Ramos (cell line): ENCODE measurements at regions not wholly inside any gene's neighbourhood (a gene's known extent, or its start where the extent isn't known, plus 50 kb on each side); places are given as distances from the start of the nearest gene placed in this dataset.

Experiments
- in situ Hi-C: fragments of 300-500 bp; cut with MboI; formaldehyde crosslinking; loops from one replicate; pipeline ENCODE4 v1.14.3; 2022; ENCODE audit warnings: low sequenced_read_pairs; ENCODE audit not compliant: unreplicated experiment

DNA sequence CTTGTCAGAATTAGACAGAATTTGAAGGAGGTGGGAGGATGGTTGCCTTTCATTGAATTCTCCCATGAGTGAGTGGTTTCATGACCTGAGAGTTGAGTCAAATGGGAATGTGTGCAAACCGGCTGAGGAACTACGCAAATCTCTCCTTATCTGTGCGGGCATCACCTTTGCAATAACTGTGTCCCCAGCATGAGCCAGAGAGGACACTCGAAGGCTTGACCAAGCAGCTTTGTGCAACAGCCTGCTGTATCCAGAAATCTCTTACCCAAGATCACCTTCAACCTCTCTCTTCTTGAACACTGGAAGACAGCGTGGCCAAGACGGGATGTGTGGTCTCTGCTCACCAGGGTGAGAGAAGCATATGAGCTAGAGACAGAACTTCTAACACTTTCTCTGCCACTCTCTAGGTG is 93.8 kb upstream of the IKZF1 start:
- in situ Hi-C loops = no loop called here

DNA sequence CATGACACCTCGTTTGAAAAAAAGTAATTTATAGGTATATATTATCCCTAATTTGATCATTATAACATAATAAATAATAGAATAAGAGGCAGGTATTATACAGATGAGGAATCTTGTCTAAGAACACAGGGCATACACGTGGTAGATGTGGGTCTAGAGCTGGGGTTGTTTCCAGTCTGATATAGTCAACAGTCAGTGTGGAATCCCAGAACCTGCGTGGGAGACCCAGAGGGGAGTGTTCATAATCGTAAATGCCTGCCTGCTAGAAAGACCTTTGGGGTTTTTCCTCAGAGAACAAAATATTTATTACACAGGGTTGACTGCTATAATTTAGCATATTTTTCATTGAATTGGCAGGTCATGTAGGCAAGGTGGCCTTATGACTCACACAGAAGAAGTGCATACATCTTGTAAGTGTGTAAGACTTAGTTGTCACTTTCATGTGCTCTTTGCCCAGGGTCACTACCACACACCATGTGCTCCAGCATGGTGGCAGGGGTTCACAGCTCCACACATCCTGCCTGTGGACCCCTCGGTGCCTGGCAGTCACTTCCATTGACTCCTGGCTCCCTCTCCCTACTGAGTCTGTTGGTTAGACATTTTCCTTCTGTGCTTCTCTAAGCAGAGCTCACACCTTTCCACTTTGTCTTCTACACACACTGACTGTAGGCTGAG is 94.9 kb upstream of the IKZF1 start:
- in situ Hi-C loops = no loop called here

DNA sequence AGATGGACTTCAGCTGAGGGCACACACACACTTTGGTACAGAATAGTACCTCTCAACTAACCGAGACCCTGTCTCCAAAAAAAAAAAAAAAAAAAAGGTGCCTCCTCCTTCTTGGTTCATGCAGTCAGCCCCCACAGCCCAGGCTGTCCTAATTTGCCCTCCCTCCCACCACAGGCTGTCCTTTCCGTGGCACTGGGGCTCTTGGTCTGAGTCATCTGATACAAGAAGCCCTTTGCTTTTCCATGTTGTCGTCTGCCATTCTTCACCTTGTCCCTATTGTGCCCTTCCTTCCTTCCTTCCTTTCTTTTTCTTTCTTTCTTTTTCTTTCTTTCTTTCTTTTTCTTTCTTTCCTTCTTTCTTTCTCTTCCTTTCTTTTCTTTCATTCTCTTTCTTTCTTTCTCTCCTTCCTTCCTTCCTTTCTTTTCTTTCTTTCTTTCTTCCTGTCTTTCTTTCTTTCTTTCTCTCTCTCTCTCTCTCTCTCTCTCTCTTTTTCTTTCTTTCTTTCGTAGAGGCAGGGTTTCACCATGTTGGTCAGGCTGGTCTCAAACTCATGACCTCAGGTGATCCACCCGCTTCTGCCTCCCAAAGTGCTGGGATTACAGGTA is 96.0 kb upstream of the IKZF1 start:
- in situ Hi-C loops = no loop called here

- in situ Hi-C loops = no loop called here
Measured at GRCh38 chr7:50207686-50208255, 96.7 kb upstream of the IKZF1 start.

DNA sequence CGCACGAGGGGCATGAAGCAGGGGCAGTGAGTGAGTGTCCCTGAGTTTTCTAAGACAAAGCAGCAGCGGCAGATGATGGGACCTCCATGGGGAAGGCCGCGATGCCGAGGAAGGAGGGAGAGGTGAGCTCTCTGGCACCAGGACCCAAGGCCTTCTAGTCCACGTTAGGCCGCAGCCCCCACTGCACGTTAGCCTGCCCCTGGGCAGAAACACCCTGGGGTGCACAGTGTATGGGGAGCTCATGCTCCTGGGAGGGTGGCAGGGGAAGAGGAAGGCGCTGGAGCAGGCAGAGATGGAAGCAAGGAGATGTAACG is 97.3 kb upstream of the IKZF1 start:
- in situ Hi-C loops = no loop called here

DNA sequence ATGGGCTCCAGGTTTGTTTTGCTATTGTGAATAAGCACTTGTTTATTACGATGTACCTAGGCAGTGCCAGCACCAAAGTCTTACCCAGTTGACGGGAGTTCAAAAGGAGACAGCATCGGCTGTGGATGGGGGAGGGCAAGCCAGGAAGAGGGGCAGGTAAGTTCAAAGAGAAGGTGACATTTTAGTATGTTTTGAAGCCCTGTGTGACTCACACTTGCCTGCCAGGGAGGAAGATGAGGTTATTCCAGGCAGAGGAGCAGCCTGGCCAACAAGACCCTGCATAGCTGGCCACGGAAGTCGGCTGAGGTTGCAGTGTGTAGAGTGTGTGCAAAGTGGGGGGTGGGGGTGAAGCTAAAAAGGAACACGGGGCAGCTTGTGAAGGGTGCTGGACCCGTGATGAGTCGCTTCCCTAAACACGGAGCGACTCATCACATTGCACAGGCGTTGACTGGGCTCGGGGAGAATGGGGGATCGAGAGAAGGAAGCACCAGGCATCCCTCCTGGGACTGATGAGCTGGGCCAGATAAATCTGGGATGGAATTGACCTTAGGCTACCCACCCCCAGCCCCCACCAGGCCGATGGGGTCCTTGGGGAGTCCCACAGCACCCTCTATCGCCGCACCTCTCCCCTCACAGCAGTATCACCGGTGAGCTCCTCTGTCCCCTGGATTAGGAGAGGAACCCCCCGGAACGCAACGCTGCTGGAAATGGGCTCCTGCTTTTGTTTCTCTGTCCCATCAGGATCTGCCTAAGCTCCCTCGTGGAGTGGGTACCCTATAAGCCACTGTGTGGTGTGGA is 97.9 kb upstream of the IKZF1 start:
- in situ Hi-C loops = no loop called here

GRCh38 chr7:50205011-50205410 is 99.5 kb upstream of the IKZF1 start:
- in situ Hi-C loops = no loop called here

DNA sequence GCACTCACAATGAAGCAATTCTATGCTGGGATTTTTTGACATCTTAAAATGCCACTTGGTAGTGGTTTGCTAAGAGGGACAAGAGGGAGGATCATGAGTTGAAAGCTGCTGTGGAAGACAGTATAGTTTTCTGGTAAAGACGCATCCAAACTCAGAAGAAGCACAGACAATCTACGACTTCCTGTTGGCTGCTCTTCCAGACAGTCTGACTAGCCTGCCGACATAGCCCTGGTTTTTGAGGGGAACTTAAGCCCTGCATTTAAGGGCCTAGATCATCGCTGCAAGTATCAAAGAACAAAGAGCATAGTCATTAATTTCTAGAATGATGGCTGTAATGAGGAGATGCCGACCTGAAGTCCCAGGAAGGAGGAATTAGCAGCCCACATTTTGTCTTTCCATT is 99.9 kb upstream of the IKZF1 start:
- in situ Hi-C loops = loop anchor here (5.0 kb wide), 2 partner anchors 57 to 208 kb away; no protein-coding TSS in a partner anchor

GRCh38 chr7:50203521-50203920 is 101.0 kb upstream of the IKZF1 start:
- in situ Hi-C loops = loop anchor here (5.0 kb wide), 2 partner anchors 56 to 209 kb away; no protein-coding TSS in a partner anchor

- in situ Hi-C loops = loop anchor here (5.0 kb wide), 2 partner anchors 55 to 210 kb away; no protein-coding TSS in a partner anchor
Measured at GRCh38 chr7:50202052-50202555, 102.4 kb upstream of the IKZF1 start.

DNA sequence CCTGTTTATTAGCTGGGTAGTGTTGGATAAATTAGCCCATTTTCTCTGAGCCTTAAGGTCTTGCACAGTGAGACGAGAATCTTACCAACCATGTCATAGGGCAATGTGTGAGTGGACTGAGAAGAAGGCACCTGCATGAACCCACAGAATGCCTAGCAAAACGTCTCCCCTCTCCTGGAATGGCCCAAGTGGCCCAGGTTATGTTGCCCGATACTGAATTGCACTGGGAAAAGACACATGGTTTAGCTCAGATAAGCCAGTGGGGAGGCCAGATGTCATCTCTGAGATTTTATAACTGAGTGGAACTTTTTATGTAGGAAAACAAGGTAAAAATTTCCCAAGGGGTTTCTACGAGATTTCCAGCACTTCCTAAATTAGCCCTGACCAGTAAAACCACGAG is 104.7 kb upstream of the IKZF1 start:
- in situ Hi-C loops = loop anchor here (5.0 kb wide), 2 partner anchors 53 to 212 kb away; no protein-coding TSS in a partner anchor

- in situ Hi-C loops = no loop called here
Measured at GRCh38 chr7:50197549-50197948, 104.5 kb upstream of the ZPBP start.

- in situ Hi-C loops = no loop called here
Measured at GRCh38 chr7:50196719-50197118, 103.7 kb upstream of the ZPBP start.

GRCh38 chr7:50190776-50191175 is 97.7 kb upstream of the ZPBP start:
- in situ Hi-C loops = no loop called here

DNA sequence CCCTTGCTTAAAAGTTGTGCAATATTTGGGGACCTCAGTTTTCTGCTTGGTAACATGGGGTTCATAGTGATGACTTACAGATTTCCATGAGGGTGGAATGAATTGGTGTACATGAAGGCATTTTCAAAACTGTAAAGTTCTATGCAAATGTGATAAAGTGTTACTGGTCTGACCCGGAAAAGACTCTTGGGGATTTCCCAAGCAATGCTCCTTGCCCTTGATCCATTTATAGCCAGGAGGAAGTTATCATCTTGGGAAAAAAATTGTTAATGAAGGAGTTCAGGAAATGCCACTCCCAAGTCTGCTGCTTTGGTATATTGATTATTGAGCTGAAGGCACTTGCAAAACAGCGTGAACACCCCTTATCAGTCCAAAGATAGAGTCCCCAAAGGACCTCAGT is 96.3 kb upstream of the ZPBP start:
- in situ Hi-C loops = no loop called here

DNA sequence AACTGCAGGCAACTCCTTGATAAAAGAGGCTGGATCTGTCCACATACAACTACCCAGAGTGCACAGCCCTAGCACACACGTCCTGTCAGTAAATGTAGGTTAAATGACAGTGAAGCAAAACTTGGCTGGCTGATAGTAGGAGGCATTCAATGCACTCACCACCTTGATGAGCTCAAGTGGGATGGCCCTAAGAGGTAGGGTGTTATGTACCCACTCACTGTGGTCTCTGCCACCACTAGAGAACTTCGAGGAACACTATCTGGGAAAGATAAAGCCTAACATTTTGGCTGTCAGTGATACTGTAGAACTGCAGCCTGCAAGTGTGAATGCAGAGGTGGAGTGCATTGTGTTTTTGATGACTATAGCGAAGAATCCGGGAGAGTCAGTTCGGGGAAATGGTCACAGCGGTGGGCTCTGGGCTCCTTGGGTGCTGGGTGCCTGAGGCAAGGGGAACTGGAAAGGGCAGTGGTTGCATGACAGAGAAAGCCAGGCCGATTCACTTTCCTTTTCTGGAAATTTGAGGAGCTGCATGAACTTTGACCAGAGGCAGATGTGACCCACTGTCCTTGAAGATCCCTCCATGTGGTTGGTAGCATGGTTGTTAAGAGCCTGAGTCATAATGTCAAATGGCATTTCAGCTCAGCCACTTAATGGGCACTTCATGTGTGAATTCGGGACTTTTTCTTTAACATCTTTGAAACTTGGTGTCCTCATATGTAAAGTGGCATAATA is 93.1 kb upstream of the ZPBP start:
- in situ Hi-C loops = no loop called here

- in situ Hi-C loops = no loop called here
Measured at GRCh38 chr7:50185208-50185607, 92.2 kb upstream of the ZPBP start.

GRCh38 chr7:50184271-50184990 is 91.4 kb upstream of the ZPBP start:
- in situ Hi-C loops = no loop called here

DNA sequence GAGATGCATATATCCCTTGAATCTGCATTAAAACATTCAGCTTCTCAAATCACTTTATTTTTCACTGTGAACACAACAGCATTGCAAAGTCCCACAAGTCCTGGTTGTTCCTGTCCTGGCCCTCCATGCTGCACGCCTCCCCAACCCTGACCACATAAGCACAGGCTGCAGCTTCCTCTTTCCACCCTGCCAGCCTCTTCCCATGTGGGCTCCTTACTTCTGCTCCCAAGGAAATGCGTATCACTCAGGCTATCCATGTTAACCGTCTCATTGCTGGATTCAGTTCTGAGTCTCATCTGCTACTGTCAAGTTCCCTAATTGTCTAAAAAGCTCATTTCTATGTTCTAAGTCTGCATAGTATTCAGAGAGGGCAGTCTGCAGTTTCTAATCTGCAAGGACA is 89.7 kb upstream of the ZPBP start:
- in situ Hi-C loops = no loop called here

GRCh38 chr7:50181081-50181480 is 88.0 kb upstream of the ZPBP start:
- in situ Hi-C loops = no loop called here
